ENCODE measurements at regions not wholly inside any gene's neighbourhood (a gene's known extent, or its start where the extent isn't known, plus 50 kb on each side); places are given as distances from the start of the nearest gene placed in this dataset.

DNA sequence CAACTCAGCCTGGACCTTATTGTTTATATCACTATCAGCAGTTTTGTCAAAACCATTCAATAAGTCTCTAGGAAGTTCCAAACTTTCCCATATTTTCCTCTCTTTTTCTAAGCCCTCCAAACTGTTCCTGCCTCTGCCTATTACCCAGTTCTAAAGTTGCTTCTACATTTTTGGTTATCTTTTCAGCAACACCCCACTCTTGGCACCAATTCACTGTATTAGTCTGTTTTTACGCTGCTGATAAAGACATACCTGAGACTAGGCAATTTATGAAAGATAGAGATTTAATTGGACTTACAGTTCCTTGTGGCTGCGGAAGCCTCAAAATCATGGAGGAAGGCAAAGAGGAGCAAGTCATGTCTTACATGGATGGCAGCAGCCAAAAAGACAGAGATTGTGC, 744.4 kb upstream of the ADAMTS16 start:
- Mint-ChIP-seq H3K27ac (no peak overlapping the region), H3K9me3 (peaks cover 66% of the 10 kb centered on the region), H3K27me3 (ENCODE audit: insufficient read depth) (peaks cover 2% of the 10 kb centered on the region), H3K36me3 (ENCODE audit: low read depth) (peaks cover 7% of the 10 kb centered on the region), H3K4me3 (no peak overlapping the region; the same call in 1 of the 2 replicates), H3K4me1 (ENCODE audit: low read depth) (no peaks in the 10 kb centered on the region)
- TF ChIP-seq, protein P1, sequence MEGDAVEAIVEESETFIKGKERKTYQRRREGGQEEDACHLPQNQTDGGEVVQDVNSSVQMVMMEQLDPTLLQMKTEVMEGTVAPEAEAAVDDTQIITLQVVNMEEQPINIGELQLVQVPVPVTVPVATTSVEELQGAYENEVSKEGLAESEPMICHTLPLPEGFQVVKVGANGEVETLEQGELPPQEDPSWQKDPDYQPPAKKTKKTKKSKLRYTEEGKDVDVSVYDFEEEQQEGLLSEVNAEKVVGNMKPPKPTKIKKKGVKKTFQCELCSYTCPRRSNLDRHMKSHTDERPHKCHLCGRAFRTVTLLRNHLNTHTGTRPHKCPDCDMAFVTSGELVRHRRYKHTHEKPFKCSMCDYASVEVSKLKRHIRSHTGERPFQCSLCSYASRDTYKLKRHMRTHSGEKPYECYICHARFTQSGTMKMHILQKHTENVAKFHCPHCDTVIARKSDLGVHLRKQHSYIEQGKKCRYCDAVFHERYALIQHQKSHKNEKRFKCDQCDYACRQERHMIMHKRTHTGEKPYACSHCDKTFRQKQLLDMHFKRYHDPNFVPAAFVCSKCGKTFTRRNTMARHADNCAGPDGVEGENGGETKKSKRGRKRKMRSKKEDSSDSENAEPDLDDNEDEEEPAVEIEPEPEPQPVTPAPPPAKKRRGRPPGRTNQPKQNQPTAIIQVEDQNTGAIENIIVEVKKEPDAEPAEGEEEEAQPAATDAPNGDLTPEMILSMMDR (IDR thresholded peaks at IDR 0.05): no peak
- no peak for DNase-seq

DNA sequence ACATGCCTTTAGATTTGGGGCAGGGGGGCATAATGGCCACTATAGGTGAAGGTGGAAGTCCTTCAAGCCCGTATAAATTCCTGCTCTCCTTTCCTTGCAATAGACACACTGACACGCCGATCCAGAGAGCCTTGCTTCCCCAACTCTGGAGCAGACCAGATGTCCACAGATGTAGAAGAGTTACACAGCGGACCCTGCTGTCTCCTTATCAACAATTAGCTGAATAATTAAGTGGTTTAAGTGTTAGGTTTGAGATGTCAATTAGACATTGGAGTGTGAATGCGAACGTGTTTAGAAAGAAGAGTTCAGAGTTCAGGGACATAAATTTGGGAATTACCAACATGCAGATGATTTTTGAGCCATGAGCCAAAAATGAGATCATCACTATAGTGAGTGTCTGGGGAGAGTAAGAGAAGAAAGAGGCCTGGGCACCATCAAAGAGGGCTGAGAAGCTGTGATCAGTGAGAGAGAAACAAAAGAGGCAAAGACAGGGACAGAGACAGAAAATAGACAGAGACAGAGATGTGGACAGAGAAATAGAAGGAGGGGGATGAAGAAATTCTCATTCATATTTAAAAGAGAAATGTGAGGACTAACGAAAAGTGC, 734.4 kb upstream of the ADAMTS16 start:
- Mint-ChIP-seq H3K36me3 (ENCODE audit: low read depth) (no peaks in the 10 kb centered on the region), H3K27ac (no peak overlapping the region), H3K4me1 (ENCODE audit: low read depth) (no peaks in the 10 kb centered on the region), H3K27me3 (ENCODE audit: insufficient read depth) (no peaks in the 10 kb centered on the region; the same call in 1 of the 2 replicates), H3K4me3 (no peak overlapping the region), H3K9me3 (peaks cover 60% of the 10 kb centered on the region)
- DNase-seq: no peak
- TF ChIP-seq, protein P1 (IDR thresholded peaks at IDR 0.05): no peak

DNA sequence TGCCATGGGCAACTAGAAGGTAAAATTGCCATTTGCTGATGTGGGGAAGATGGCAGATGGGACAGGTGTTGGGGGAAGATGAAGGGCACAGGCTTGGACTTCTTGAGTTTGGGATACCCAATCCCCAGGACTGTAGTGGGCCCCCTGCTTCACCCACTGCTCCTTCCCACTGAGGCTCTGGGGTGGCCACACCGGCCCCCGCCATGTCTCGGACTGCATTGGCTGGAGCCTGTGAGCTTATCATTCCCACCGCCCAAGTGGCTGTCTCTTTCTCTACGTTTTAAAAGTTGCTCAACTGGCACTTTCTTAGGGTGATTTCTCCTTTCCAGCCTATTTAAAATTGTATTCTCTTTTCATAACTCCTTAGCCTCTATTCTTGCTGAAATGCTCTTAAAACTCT, 730.0 kb upstream of the ADAMTS16 start:
- peaks cover 10% of the 10 kb centered on the region; the same call in 1 of the 2 replicates for H3K36me3 Mint-ChIP-seq (ENCODE audit: low read depth)
- no peaks in the 10 kb centered on the region for H3K4me1 Mint-ChIP-seq (ENCODE audit: low read depth)
- H3K27me3 Mint-ChIP-seq (ENCODE audit: insufficient read depth): no peaks in the 10 kb centered on the region; the same call in 1 of the 2 replicates
- no peak overlapping the region for H3K4me3 Mint-ChIP-seq
- H3K27ac Mint-ChIP-seq: no peak overlapping the region
- DNase-seq: no peak
- TF ChIP-seq, protein P1 (IDR thresholded peaks at IDR 0.05): no peak
- peaks cover 68% of the 10 kb centered on the region for H3K9me3 Mint-ChIP-seq

DNA sequence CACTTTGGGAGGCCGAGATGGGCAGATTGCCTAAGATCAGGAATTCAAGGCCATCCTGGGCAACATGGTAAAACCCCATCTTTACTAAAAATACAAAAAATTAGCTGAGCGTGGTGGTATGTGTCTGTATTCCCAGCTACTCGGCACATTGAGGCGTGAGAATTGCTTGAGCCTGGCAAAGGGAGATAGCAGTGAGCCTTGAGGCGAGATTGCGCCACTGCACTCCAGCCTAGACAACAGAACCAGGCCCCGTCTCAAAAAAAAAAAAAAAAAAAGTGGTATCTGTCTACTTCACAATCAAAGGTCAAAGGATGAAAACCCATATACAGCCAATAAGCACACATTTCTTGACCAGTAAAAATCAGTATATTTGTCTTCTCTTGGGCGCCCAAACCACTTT, 728.5 kb upstream of the ADAMTS16 start:
- no peaks in the 10 kb centered on the region; the same call in 1 of the 2 replicates for H3K27me3 Mint-ChIP-seq (ENCODE audit: insufficient read depth)
- TF ChIP-seq, protein P1 (IDR thresholded peaks at IDR 0.05): no peak
- DNase-seq: no peak
- peaks cover 10% of the 10 kb centered on the region; the same call in 1 of the 2 replicates for H3K36me3 Mint-ChIP-seq (ENCODE audit: low read depth)
- no peak overlapping the region for H3K4me3 Mint-ChIP-seq
- no peaks in the 10 kb centered on the region for H3K4me1 Mint-ChIP-seq (ENCODE audit: low read depth)
- H3K9me3 Mint-ChIP-seq: peaks cover 67% of the 10 kb centered on the region
- no peak overlapping the region for H3K27ac Mint-ChIP-seq

- no peak overlapping the region for H3K4me3 Mint-ChIP-seq
- no peaks in the 10 kb centered on the region for H3K4me1 Mint-ChIP-seq (ENCODE audit: low read depth)
- no peak for DNase-seq
- peaks cover 15% of the 10 kb centered on the region; the same call in 1 of the 2 replicates for H3K36me3 Mint-ChIP-seq (ENCODE audit: low read depth)
- no peaks in the 10 kb centered on the region for H3K27me3 Mint-ChIP-seq (ENCODE audit: insufficient read depth)
- TF ChIP-seq, protein P1 (IDR thresholded peaks at IDR 0.05): no peak
- peaks cover 73% of the 10 kb centered on the region for H3K9me3 Mint-ChIP-seq
- H3K27ac Mint-ChIP-seq: no peak overlapping the region
Observed at GRCh38 chr5:4413996-4414395, 726.1 kb upstream of the ADAMTS16 start.
